HG02798 (cell line): ENCODE measurements at regions not wholly inside any gene's neighbourhood (a gene's known extent, or its start where the extent isn't known, plus 50 kb on each side); places are given as distances from the start of the nearest gene placed in this dataset.
A peak's percentile ranks its signal among the peaks of the same experiment; 100 is the strongest.

ENCODE experiments used
- ATAC-seq: cut with Tn5 transposase; IDR thresholded peaks from one replicate; pipeline ENCODE4 v1.9.1; 2021; ENCODE audit warnings: mild to moderate bottlenecking; ENCODE audit not compliant: unreplicated experiment, poor library complexity

- no peak for ATAC-seq
Measured at GRCh38 chr9:19732441-19732951, 56.3 kb downstream of the SLC24A2 start.

GRCh38 chr9:19728101-19728500 lies 60.7 kb downstream of the SLC24A2 start:
- ATAC-seq, result no peak

GRCh38 chr9:19725970-19726369 lies 62.9 kb downstream of the SLC24A2 start:
- ATAC-seq, result no peak

- ATAC-seq, result no peak
Measured at GRCh38 chr9:19720377-19720776, 68.5 kb downstream of the SLC24A2 start.

GRCh38 chr9:19703702-19704101 lies 85.1 kb downstream of the SLC24A2 start:
- ATAC-seq, result no peak

- ATAC-seq, result no peak
Measured at GRCh38 chr9:19701991-19702390, 86.8 kb downstream of the SLC24A2 start.

- no peak for ATAC-seq
Measured at GRCh38 chr9:19701274-19701673, 87.6 kb downstream of the SLC24A2 start.

GRCh38 chr9:19700699-19701098 lies 88.1 kb downstream of the SLC24A2 start:
- ATAC-seq, result no peak

GRCh38 chr9:19699756-19700155 lies 89.1 kb downstream of the SLC24A2 start:
- no peak for ATAC-seq

- no peak for ATAC-seq
Measured at GRCh38 chr9:19698960-19699359, 89.9 kb downstream of the SLC24A2 start.

GRCh38 chr9:19694601-19695000 lies 94.2 kb downstream of the SLC24A2 start:
- ATAC-seq, result no peak

- no peak for ATAC-seq
Measured at GRCh38 chr9:19690128-19690527, 98.7 kb downstream of the SLC24A2 start.

GRCh38 chr9:19689328-19690101 lies 99.3 kb downstream of the SLC24A2 start:
- no peak for ATAC-seq

- no peak for ATAC-seq
Measured at GRCh38 chr9:19683715-19684114, 105.1 kb downstream of the SLC24A2 start.

- no peak for ATAC-seq
Measured at GRCh38 chr9:19682397-19682796, 106.4 kb downstream of the SLC24A2 start.

GRCh38 chr9:19681846-19682245 lies 107.0 kb downstream of the SLC24A2 start:
- ATAC-seq, result no peak

GRCh38 chr9:19677924-19678323 lies 110.9 kb downstream of the SLC24A2 start:
- no peak for ATAC-seq

- ATAC-seq, result no peak
Measured at GRCh38 chr9:19675492-19675891, 113.3 kb downstream of the SLC24A2 start.

- ATAC-seq, result no peak
Measured at GRCh38 chr9:19666575-19666974, 122.3 kb downstream of the SLC24A2 start.

GRCh38 chr9:19665146-19665863 lies 123.5 kb downstream of the SLC24A2 start:
- peak; percentile 99 for ATAC-seq

GRCh38 chr9:19663570-19663969 lies 125.3 kb downstream of the SLC24A2 start:
- ATAC-seq, result no peak

GRCh38 chr9:19662213-19662612 lies 126.6 kb downstream of the SLC24A2 start:
- no peak for ATAC-seq
